ENCODE measurements at regions not wholly inside any gene's neighbourhood (a gene's known extent, or its start where the extent isn't known, plus 50 kb on each side); places are given as distances from the start of the nearest gene placed in this dataset.

GRCh38 chr20:22944062-22944461 is 91.0 kb upstream of the SSTR4 start:
- in situ Hi-C loops (cut with MboI; ENCODE audit: low pct_unique_long_range_greater_than_20kb, low sequenced_read_pairs, unreplicated experiment) = no loop called here
- DNase-seq (ENCODE audit: low spot score) = no peak
- TF ChIP-seq CTCF (IDR thresholded peaks at IDR 0.05; ENCODE audit: extremely low read depth, insufficient read depth, missing control alignments) = no peak

- no peak for TF ChIP-seq CTCF (IDR thresholded peaks at IDR 0.05; ENCODE audit: extremely low read depth, insufficient read depth, missing control alignments)
- no peak for DNase-seq (ENCODE audit: low spot score)
- in situ Hi-C loops (cut with MboI; ENCODE audit: low pct_unique_long_range_greater_than_20kb, low sequenced_read_pairs, unreplicated experiment) = no loop called here
These were observed 90.2 kb upstream of the SSTR4 start for GRCh38 chr20:22944936-22945335.

GRCh38 chr20:22946596-22946995 is 88.5 kb upstream of the SSTR4 start:
- no peak for TF ChIP-seq CTCF (IDR thresholded peaks at IDR 0.05; ENCODE audit: extremely low read depth, insufficient read depth, missing control alignments)
- no peak for DNase-seq (ENCODE audit: low spot score)
- in situ Hi-C loops (cut with MboI; ENCODE audit: low pct_unique_long_range_greater_than_20kb, low sequenced_read_pairs, unreplicated experiment) = no loop called here

GRCh38 chr20:22949331-22950109 is 85.6 kb upstream of the SSTR4 start:
- no peak for TF ChIP-seq CTCF (IDR thresholded peaks at IDR 0.05; ENCODE audit: extremely low read depth, insufficient read depth, missing control alignments)
- in situ Hi-C loops (cut with MboI; ENCODE audit: low pct_unique_long_range_greater_than_20kb, low sequenced_read_pairs, unreplicated experiment) = no loop called here
- no peak for DNase-seq (ENCODE audit: low spot score)

GRCh38 chr20:22951966-22952365 is 83.1 kb upstream of the SSTR4 start:
- in situ Hi-C loops (cut with MboI; ENCODE audit: low pct_unique_long_range_greater_than_20kb, low sequenced_read_pairs, unreplicated experiment) = no loop called here
- TF ChIP-seq CTCF (IDR thresholded peaks at IDR 0.05; ENCODE audit: extremely low read depth, insufficient read depth, missing control alignments) = no peak
- no peak for DNase-seq (ENCODE audit: low spot score)

- in situ Hi-C loops (cut with MboI; ENCODE audit: low pct_unique_long_range_greater_than_20kb, low sequenced_read_pairs, unreplicated experiment) = no loop called here
- DNase-seq (ENCODE audit: low spot score) = no peak
- TF ChIP-seq CTCF (IDR thresholded peaks at IDR 0.05; ENCODE audit: extremely low read depth, insufficient read depth, missing control alignments) = no peak
These were observed 80.5 kb upstream of the SSTR4 start for GRCh38 chr20:22954661-22955060.

All from GM13977 (cell line).